Activated T-helper 1 cell treated with anti-CD3 and anti-CD28 coated beads, Interleukin-12 subunit alpha, Interleukin-12 subunit beta, Interleukin-2, Interleukin-4 antibody, amounts not matched to agents 30 ng/mL and 10 ng/mL and 1 ng/mL, durations not matched to agents 14 hours and 24 hours and 36 hours (primary cell): ENCODE measurements at regions not wholly inside any gene's neighbourhood (a gene's known extent, or its start where the extent isn't known, plus 50 kb on each side); places are given as distances from the start of the nearest gene placed in this dataset.

ENCODE experiments used
- DNase-seq: peaks from one replicate; pipeline ENCODE4 v3.0.0; 2021; ENCODE audit warnings: low spot score
- H3K27ac Mint-ChIP-seq: one replicate; pipeline ENCODE4 v1.8.0; 2021; ENCODE audit warnings: mild to moderate bottlenecking, mixed read lengths
- H3K27me3 Mint-ChIP-seq: one replicate; pipeline ENCODE4 v1.8.0; 2022; ENCODE audit warnings: mild to moderate bottlenecking, moderate library complexity, mixed read lengths; ENCODE audit not compliant: insufficient read depth
- H3K36me3 Mint-ChIP-seq: one replicate; pipeline ENCODE4 v1.8.0; 2021; ENCODE audit warnings: low read depth, mixed read lengths
- H3K4me1 Mint-ChIP-seq: one replicate; pipeline ENCODE4 v1.8.0; 2021; ENCODE audit warnings: low read depth, mixed read lengths
- H3K4me3 Mint-ChIP-seq: one replicate; pipeline ENCODE4 v1.8.0; 2021; ENCODE audit warnings: mild to moderate bottlenecking, moderate library complexity, mixed read lengths
- H3K9me3 Mint-ChIP-seq: one replicate; pipeline ENCODE4 v1.8.0; 2021; ENCODE audit warnings: mixed read lengths
- intact Hi-C: fragments of 100-400 bp; cut with micrococcal nuclease; formaldehyde crosslinking; loops from one replicate; pipeline ENCODE4 v1.15.1; 2024

GRCh38 chr1:198099755-198100154 lies 57.0 kb upstream of the NEK7 start:
- Mint-ChIP-seq H3K4me1 (peaks cover 26% of the 10 kb centered on the region), H3K36me3 (peaks cover 2% of the 10 kb centered on the region), H3K27ac (no peak overlapping the region), H3K9me3 (peaks cover 4% of the 10 kb centered on the region), H3K27me3 (no peaks in the 10 kb centered on the region), H3K4me3 (no peak overlapping the region)
- intact Hi-C loops: loop anchor here (5.0 kb wide), 1 partner anchor 58 kb away; the partner anchor contains the start of gene NEK7
- DNase-seq: no peak

GRCh38 chr1:198101716-198102453 lies 54.9 kb upstream of the NEK7 start:
- Mint-ChIP-seq H3K36me3 (peaks cover 2% of the 10 kb centered on the region), H3K4me3 (no peak overlapping the region), H3K4me1 (peaks cover 26% of the 10 kb centered on the region), H3K9me3 (peaks cover 4% of the 10 kb centered on the region), H3K27ac (peak overlapping the region; percentile 45), H3K27me3 (no peaks in the 10 kb centered on the region)
- DNase-seq: no peak
- intact Hi-C loops: loop anchor here (5.0 kb wide), 1 partner anchor 55 kb away; the partner anchor contains the start of gene NEK7

- H3K9me3 Mint-ChIP-seq: peaks cover 4% of the 10 kb centered on the region
- H3K36me3 Mint-ChIP-seq: peaks cover 2% of the 10 kb centered on the region
- H3K27me3 Mint-ChIP-seq: no peaks in the 10 kb centered on the region
- no peak for DNase-seq
- H3K4me3 Mint-ChIP-seq: peak overlapping the region; percentile 60
- peak overlapping the region; percentile 68 for H3K27ac Mint-ChIP-seq
- intact Hi-C loops: loop anchor here (5.0 kb wide), 1 partner anchor 55 kb away; the partner anchor contains the start of gene NEK7
- H3K4me1 Mint-ChIP-seq: peaks cover 26% of the 10 kb centered on the region
Measured at GRCh38 chr1:198102454-198102827, 54.4 kb upstream of the NEK7 start.

- H3K36me3 Mint-ChIP-seq: no peaks in the 10 kb centered on the region
- no peak overlapping the region for H3K4me3 Mint-ChIP-seq
Measured at GRCh38 chr1:198105185-198105584, 51.6 kb upstream of the NEK7 start.

GRCh38 chr1:198106011-198106410 lies 50.8 kb upstream of the NEK7 start:
- Mint-ChIP-seq H3K36me3 (no peaks in the 10 kb centered on the region), H3K4me3 (no peak overlapping the region), H3K4me1 (peaks cover 23% of the 10 kb centered on the region), H3K27ac (no peak overlapping the region), H3K27me3 (no peaks in the 10 kb centered on the region), H3K9me3 (no peaks in the 10 kb centered on the region)
- no peak for DNase-seq
- intact Hi-C loops: no loop called here

More at GRCh38 chr1:198105185-198105584, 51.6 kb upstream of the NEK7 start:
- Mint-ChIP-seq H3K27me3 (no peaks in the 10 kb centered on the region), H3K27ac (no peak overlapping the region), H3K9me3 (no peaks in the 10 kb centered on the region), H3K4me1 (peaks cover 26% of the 10 kb centered on the region)
- no peak for DNase-seq
- intact Hi-C loops: no loop called here
